ENCODE measurements at regions not wholly inside any gene's neighbourhood (a gene's known extent, or its start where the extent isn't known, plus 50 kb on each side); places are given as distances from the start of the nearest gene placed in this dataset.

GRCh38 chr20:63106765-63107448, 100.1 kb upstream of the BHLHE23 start:
- no peak for TF ChIP-seq CTCF (IDR thresholded peaks at IDR 0.05; ENCODE audit: poor library complexity, severe bottlenecking)
- H3K9me3 ChIP-seq (ENCODE audit: severe bottlenecking) = peaks cover 7% of the 10 kb centered on the region
- no peak overlapping the region for H3K4me3 ChIP-seq (ENCODE audit: severe bottlenecking)
- no peaks in the 10 kb centered on the region for H3K36me3 ChIP-seq (ENCODE audit: low read depth)
- H3K27me3 ChIP-seq (ENCODE audit: insufficient read depth, poor library complexity, severe bottlenecking) = peaks cover 12% of the 10 kb centered on the region
- peak; percentile 77 for DNase-seq (ENCODE audit: low spot score)
- ATAC-seq (ENCODE audit: low read depth) = no peak
- no peaks in the 10 kb centered on the region for H3K4me1 ChIP-seq (ENCODE audit: insufficient read depth, poor library complexity, severe bottlenecking)
- H3K27ac ChIP-seq (ENCODE audit: poor library complexity, severe bottlenecking) = no peak overlapping the region

DNA sequence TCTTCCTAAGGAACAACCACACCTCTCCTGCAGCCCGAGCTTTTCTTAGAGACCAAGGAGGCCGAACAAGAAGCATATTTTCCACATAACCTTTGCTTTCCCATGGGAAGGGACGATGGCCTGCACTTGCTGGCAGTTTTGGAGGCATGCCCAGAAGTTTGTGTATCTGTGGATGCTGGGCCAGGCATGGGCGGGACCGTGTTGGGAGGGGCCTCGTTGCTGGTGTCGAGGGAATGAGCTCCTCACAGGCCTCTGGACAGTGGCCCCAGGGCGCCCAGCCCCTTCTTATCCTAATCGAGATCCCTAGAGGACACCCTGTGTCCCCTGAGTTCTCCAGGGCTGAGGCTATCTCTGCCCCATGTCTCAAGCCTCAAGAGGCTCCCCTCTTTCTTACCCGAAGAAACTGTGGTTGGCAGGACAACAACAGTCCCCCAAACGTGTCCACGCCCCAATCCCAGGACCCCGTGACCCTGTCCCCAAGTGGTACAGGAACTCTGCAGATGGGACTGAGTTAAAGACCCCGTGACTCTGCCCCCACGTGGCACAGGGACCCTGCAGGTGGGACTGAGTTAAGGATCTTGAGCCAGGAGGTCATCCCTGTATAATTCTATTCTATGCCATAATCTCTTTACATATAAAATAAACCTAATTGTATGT, 99.5 kb upstream of the BHLHE23 start:
- Histone ChIP-seq H3K4me3 (ENCODE audit: severe bottlenecking) (no peak overlapping the region), H3K9me3 (ENCODE audit: severe bottlenecking) (peaks cover 4% of the 10 kb centered on the region), H3K4me1 (ENCODE audit: insufficient read depth, poor library complexity, severe bottlenecking) (no peaks in the 10 kb centered on the region), H3K27me3 (ENCODE audit: insufficient read depth, poor library complexity, severe bottlenecking) (peaks cover 9% of the 10 kb centered on the region), H3K36me3 (ENCODE audit: low read depth) (no peaks in the 10 kb centered on the region), H3K27ac (ENCODE audit: poor library complexity, severe bottlenecking) (no peak overlapping the region)
- TF ChIP-seq CTCF (IDR thresholded peaks at IDR 0.05; ENCODE audit: poor library complexity, severe bottlenecking) = no peak
- ATAC-seq (ENCODE audit: low read depth) (no peak), DNase-seq (ENCODE audit: low spot score) (peak; percentile 86)

DNA sequence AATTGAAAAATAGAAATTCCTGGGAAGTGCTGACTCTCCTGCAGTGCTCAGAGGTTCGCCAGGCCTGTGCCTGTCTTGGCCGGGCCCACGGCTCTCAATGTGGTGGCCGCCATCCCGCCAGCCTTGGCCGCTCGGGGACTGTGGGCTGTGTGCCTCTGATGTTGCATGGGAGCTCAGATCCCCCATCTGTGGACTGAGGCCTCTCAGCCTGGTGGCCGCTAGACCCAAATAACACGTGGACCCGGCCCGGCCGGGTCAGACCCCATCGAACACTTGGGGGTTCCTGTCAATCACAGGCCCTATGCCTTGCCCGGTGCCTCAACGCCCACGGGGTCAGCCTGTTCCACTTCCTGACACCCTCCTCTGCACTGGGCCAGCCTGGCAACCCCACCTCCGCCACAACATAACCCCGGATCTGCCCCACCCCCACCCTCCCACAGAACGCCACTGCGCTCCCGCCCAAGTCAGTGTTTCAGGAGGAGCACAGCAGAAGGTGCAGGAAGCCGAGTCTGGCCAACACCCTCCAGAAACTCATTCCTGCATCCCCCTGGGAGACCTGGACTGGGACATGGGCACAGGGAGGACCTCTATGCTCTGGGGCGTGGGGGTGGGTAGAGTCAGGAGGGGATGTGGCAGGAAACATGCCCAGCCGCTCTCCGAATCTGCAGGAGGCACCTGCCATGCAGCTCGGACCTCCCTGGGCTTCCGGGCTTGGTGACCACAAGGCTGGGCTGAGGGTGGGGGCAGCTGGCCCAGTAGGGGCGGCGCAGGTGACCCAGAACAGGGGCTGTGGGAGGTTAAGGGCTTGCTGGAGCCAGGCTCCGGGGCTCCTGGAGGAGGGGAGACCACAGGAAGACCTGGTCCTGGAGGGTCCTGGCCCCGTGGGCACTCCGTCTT, 98.7 kb upstream of the BHLHE23 start:
- Histone ChIP-seq H3K27ac (ENCODE audit: poor library complexity, severe bottlenecking) (no peak overlapping the region), H3K36me3 (ENCODE audit: low read depth) (no peaks in the 10 kb centered on the region), H3K27me3 (ENCODE audit: insufficient read depth, poor library complexity, severe bottlenecking) (peaks cover 13% of the 10 kb centered on the region), H3K4me1 (ENCODE audit: insufficient read depth, poor library complexity, severe bottlenecking) (no peaks in the 10 kb centered on the region), H3K4me3 (ENCODE audit: severe bottlenecking) (no peak overlapping the region), H3K9me3 (ENCODE audit: severe bottlenecking) (peaks cover 4% of the 10 kb centered on the region)
- no peak for TF ChIP-seq CTCF (IDR thresholded peaks at IDR 0.05; ENCODE audit: poor library complexity, severe bottlenecking)
- no peak for ATAC-seq (ENCODE audit: low read depth)
- DNase-seq (ENCODE audit: low spot score) = peak; percentile 82

DNA sequence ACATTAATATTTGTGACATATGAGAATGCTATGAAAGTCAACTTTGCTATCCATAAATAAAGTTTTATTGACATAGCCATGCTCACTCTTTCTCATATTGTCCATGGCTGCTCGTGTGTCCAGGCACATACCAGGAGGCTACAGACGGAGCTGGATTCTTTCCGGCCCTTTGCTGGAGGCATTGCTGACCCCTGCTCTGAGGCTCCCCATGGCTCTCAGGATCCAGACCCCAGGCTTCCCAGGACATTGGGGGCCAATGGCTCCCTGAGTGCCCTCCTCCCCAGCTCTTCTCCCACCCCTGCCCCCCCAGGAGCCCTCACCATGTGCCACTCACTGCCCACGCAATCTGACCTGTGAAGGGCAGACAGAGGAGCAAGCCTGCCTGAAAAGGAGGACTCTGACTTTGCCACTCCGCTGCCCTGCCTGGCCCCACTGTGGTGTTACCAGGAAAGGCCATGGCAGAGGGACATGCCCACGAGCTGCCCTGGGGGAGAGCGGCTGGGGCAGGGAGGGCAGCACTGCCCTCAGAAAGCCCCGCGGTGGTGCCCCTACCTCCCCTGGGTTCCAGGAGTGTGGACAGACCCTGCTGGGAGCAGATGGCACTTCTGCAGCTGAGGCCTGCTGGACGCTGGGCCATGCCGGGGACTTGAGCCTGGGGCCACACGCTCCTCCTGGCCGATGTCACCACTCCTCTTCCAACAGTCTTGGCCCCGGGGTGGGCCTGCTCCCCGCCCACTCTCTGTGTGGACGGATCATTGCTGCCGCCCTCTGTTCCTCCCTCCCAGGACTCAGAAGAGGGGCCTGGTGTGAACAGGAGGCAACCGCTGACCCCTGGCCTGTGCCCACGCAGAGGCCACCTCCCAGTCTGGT, 97.8 kb upstream of the BHLHE23 start:
- peaks cover 14% of the 10 kb centered on the region for H3K27me3 ChIP-seq (ENCODE audit: insufficient read depth, poor library complexity, severe bottlenecking)
- H3K36me3 ChIP-seq (ENCODE audit: low read depth) = no peaks in the 10 kb centered on the region
- no peak overlapping the region for H3K27ac ChIP-seq (ENCODE audit: poor library complexity, severe bottlenecking)
- TF ChIP-seq CTCF (IDR thresholded peaks at IDR 0.05; ENCODE audit: poor library complexity, severe bottlenecking) = no peak
- DNase-seq (ENCODE audit: low spot score) (peak; percentile 81), ATAC-seq (ENCODE audit: low read depth) (no peak)
- H3K4me1 ChIP-seq (ENCODE audit: insufficient read depth, poor library complexity, severe bottlenecking) = no peaks in the 10 kb centered on the region
- peaks cover 4% of the 10 kb centered on the region for H3K9me3 ChIP-seq (ENCODE audit: severe bottlenecking)
- H3K4me3 ChIP-seq (ENCODE audit: severe bottlenecking) = no peak overlapping the region
